K562 (cell line): ENCODE measurements at regions not wholly inside any gene's neighbourhood (a gene's known extent, or its start where the extent isn't known, plus 50 kb on each side); places are given as distances from the start of the nearest gene placed in this dataset.

Experiments used
- ATAC-seq: fragments of 200-7000 bp; cut with Tn5 transposase; 3 replicates; pipeline ENCODE4 v1.9.1; 2020; ENCODE audit warnings: moderate library complexity
- BruUV-seq: library from RNA; stranded (reverse); fragments of 400-500 nt; replicated peaks from 2 replicates; lab custom pipeline; 2021; lab: Mats Ljungman, UMichigan
- CTCF ChIA-PET: fragments of 300-600 bp; formaldehyde crosslinking; extraction: SDS; loops from one replicate; lab custom pipeline; 2021; ENCODE audit warnings: low intra/inter-chr PET ratio; lab: Yijun Ruan, JAX
- POLR2A ChIA-PET: fragments of 300-600, 350-650 bp; sonication (Branson Sonifier 250); formaldehyde crosslinking; extraction: SDS; loops from one replicate; lab custom pipeline; 2021; ENCODE audit warnings: antibody characterized with exemption, inconsistent platforms; lab: Yijun Ruan, JAX
- DNase-seq, 4 experiments: peaks; one replicate each; pipeline versions ENCODE4 v3.0.0 to v3.0.0-alpha.2; 2011 to 2018; ENCODE audit warnings: low spot score in 3 of 4, mixed read lengths in 3 of 4; ENCODE audit errors: extremely low read depth in 1 of 4
- FAIRE-seq: peaks from 2 replicates; lab custom pipeline; 2011; peaks lifted over from hg19 to GRCh38; lab: Jason Lieb, UNC
- H2AFZ ChIP-seq: 2 replicates; pipeline ENCODE4 v1.6.0; 2011; ENCODE audit warnings: low read depth, low read length, control low read depth, inconsistent platforms
- H3K27ac ChIP-seq: fragments of 200-600 bp; 3 replicates; pipeline ENCODE4 v1.8.0; 2011; ENCODE audit warnings: low read depth, mild to moderate bottlenecking, control low read depth, inconsistent platforms, low read length, moderate library complexity, mixed read lengths; ENCODE audit errors: extremely low read depth
- H3K27me3 ChIP-seq, 2 experiments: fragments of 300-600 bp in 1 of 2; 2 replicates in 1 of 2; 3 replicates in 1 of 2; pipeline versions ENCODE4 v1.6.0 to v1.8.0; 2011; ENCODE audit warnings: inconsistent platforms in 2 of 2, low read length in 2 of 2, mild to moderate bottlenecking in 1 of 2, mixed read lengths in 1 of 2, moderate library complexity in 1 of 2; ENCODE audit not compliant: control insufficient read depth in 2 of 2, insufficient read depth in 2 of 2
- H3K36me3 ChIP-seq: fragments of 300-600 bp; 3 replicates; pipeline ENCODE4 v1.8.0; 2011; ENCODE audit warnings: mild to moderate bottlenecking, low read length, inconsistent platforms; ENCODE audit not compliant: control insufficient read depth, insufficient read depth
- H3K4me1 ChIP-seq, 2 experiments: fragments of 200-600 bp in 1 of 2; replicated peaks in 1 of 2; 2 replicates in 1 of 2; 3 replicates in 1 of 2; pipeline versions ENCODE4 v1.5.1 to v1.8.0; 2011; ENCODE audit warnings: inconsistent platforms in 2 of 2, low read length in 2 of 2, mild to moderate bottlenecking in 1 of 2, mixed read lengths in 1 of 2, moderate library complexity in 1 of 2; ENCODE audit not compliant: control insufficient read depth in 2 of 2, insufficient read depth in 2 of 2
- H3K4me2 ChIP-seq: 2 replicates; pipeline ENCODE4 v1.6.1; 2011; ENCODE audit warnings: low read length, control low read depth, inconsistent platforms, mixed read lengths; ENCODE audit not compliant: insufficient read depth
- H3K4me3 ChIP-seq: fragments of 200-600 bp; sonication (generic), shearing (Covaris generic); 2 replicates; pipeline ENCODE4 v1.5.1; 2016; ENCODE audit warnings: control low read depth, inconsistent platforms
- H3K79me2 ChIP-seq: fragments of 200-600 bp; 3 replicates; pipeline ENCODE4 v1.8.0; 2011; ENCODE audit warnings: low read length, inconsistent platforms; ENCODE audit not compliant: control insufficient read depth, insufficient read depth
- H3K9ac ChIP-seq, 2 experiments: 2 replicates each; pipeline versions ENCODE4 v1.6.0 to v1.6.1; 2011; ENCODE audit warnings: low read depth in 2 of 2, low read length in 2 of 2, control low read depth in 1 of 2, inconsistent platforms in 1 of 2, mild to moderate bottlenecking in 1 of 2, mixed read lengths in 1 of 2; ENCODE audit not compliant: insufficient read depth in 1 of 2
- H3K9me1 ChIP-seq: one replicate; pipeline ENCODE4 v1.6.0; 2011; ENCODE audit warnings: inconsistent platforms, mild to moderate bottlenecking, low read length, moderate library complexity; ENCODE audit not compliant: control insufficient read depth, insufficient read depth
- H3K9me3 ChIP-seq: replicated peaks from 2 replicates; pipeline ENCODE4 v1.5.1; 2011; ENCODE audit warnings: low read depth, low read length, inconsistent platforms; ENCODE audit not compliant: control insufficient read depth, insufficient read depth
- H4K20me1 ChIP-seq: replicated peaks from 2 replicates; pipeline ENCODE4 v1.6.1; 2011; ENCODE audit warnings: low read length, inconsistent platforms, mixed read lengths; ENCODE audit not compliant: control insufficient read depth, insufficient read depth
- ATF4 ChIP-seq: fragments of 450-650 bp; formaldehyde crosslinking; IDR thresholded peaks from 2 replicates; pipeline ENCODE4 v1.4.0; 2022; ENCODE audit warnings: mild to moderate bottlenecking, moderate library complexity
- CREB5 ChIP-seq: fragments of 250-450 bp; sonication (Bioruptor Pico); IDR thresholded peaks from 2 replicates; pipeline ENCODE4 v1.5.0; 2020; ENCODE audit warnings: mild to moderate bottlenecking
- ETV1 ChIP-seq: fragments of 450-650 bp; conservative IDR thresholded peaks from 2 replicates; pipeline ENCODE4 v1.6.1; 2016; ENCODE audit warnings: missing genetic modification characterization, control low read depth, low read depth, missing compliant biosample characterization
- GTF2B ChIP-seq: IDR thresholded peaks from 2 replicates; pipeline ENCODE4 v1.6.1; 2011; ENCODE audit not compliant: insufficient read length; ENCODE audit errors: extremely low read depth
- HNRNPUL1 ChIP-seq: fragments of 200-400 bp; formaldehyde crosslinking; IDR thresholded peaks from 2 replicates; pipeline ENCODE4 v1.6.1; 2017; ENCODE audit warnings: low read length
- NCOA4 ChIP-seq: fragments of 450-650 bp; IDR thresholded peaks from 2 replicates; pipeline ENCODE4 v1.6.1; 2018; ENCODE audit warnings: mild to moderate bottlenecking; ENCODE audit not compliant: partially characterized antibody
- SRSF7 ChIP-seq: fragments of 200-400 bp; formaldehyde crosslinking; optimal IDR thresholded peaks from 2 replicates; pipeline ENCODE3; 2017; ENCODE audit warnings: mild to moderate bottlenecking, low read depth, low read length
- ZNF644 ChIP-seq: fragments of 200-800 bp; sonication (Bioruptor generic); IDR thresholded peaks from 2 replicates; pipeline ENCODE4 v1.6.1; 2016; ENCODE audit warnings: low read depth, missing genetic modification characterization, missing compliant biosample characterization
- ZNF699 ChIP-seq: fragments of 250-450 bp; sonication (Bioruptor Pico); IDR thresholded peaks from 2 replicates; pipeline ENCODE4 v1.8.0; 2021; ENCODE audit warnings: mild to moderate bottlenecking, moderate library complexity; ENCODE audit not compliant: insufficient replicate concordance
- WGBS: fragments of 100-300 bp; shearing (Covaris generic); methylation state at CpG from one replicate; pipeline ENCODE4 v1.1.6; 2016; ENCODE audit warnings: low coverage, mixed read lengths; ENCODE audit not compliant: insufficient coverage; ENCODE audit errors: missing lambda C conversion rate; 5-methylcytosine and 5-hydroxymethylcytosine counted together
- in situ Hi-C: fragments of 300-500 bp; cut with MboI; formaldehyde crosslinking; loops from 4 replicates; pipeline ENCODE4 v1.15.0; 2018; ENCODE audit warnings: inconsistent platforms, mixed read lengths
- intact Hi-C: fragments of 100-400 bp; cut with micrococcal nuclease; formaldehyde crosslinking; loops from 2 replicates; pipeline ENCODE4 v1.14.2; 2022

GRCh38 chr17:72219137-72219823 is 98.5 kb downstream of the SOX9 start:
- intact Hi-C loops (no loop called here), in situ Hi-C loops (no loop called here)
- Histone ChIP-seq H2AFZ (no peak overlapping the region), H3K9ac (no peak overlapping the region), H3K27ac (no peak overlapping the region), H3K36me3 (no peaks in the 10 kb centered on the region), H3K9me1 (no peaks in the 10 kb centered on the region), H3K4me3 (no peak overlapping the region), H3K9me3 (no peaks in the 10 kb centered on the region)
- BruUV-seq = no TSS peak
- ChIA-PET POLR2A (no interaction called here), CTCF (no interaction called here)
- ATAC-seq = no peak
- DNase-seq = no peak
- TF ChIP-seq ETV1 (tag) (no peak), HNRNPUL1 (no peak), NCOA4 (no peak), ZNF699 (CRISPR knock-in tag) (no peak), SRSF7 (no peak), GTF2B (no peak), ATF4 (no peak), CREB5 (CRISPR knock-in tag) (no peak), ZNF644 (tag) (no peak)
- TF ChIP-seq, all 486 proteins: peak for 0
- Histone ChIP-seq H3K4me1 (no peaks in the 10 kb centered on the region), H3K79me2 (no peaks in the 10 kb centered on the region), H3K27me3 (no peaks in the 10 kb centered on the region; a peak in 1 of 5 replicates), H3K4me2 (no peak overlapping the region), H4K20me1 (no peaks in the 10 kb centered on the region)
- no peak for FAIRE-seq
- WGBS = 0% methylated on average over 6 of the region's 23 CpGs
